ENCODE measurements at regions not wholly inside any gene's neighbourhood (a gene's known extent, or its start where the extent isn't known, plus 50 kb on each side); places are given as distances from the start of the nearest gene placed in this dataset.

DNA sequence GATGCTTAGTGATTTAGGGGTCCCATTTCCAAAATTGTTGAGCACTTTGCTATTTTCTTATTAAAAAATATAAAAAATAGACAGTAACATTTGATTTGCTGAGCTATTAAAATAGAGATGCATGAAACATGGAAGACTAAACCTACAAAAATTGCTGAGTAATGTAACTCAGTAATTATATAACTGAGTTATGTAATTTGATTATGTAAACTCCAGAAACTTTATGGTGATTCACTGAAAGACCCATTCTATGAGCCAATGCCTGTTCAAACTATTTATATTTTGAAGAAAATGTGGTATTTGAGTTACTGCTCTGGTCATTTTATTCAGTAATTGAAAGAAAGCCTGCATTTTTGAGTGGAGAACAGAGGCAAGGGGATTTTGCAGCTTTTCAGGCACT is 1221.5 kb upstream of the ALCAM start:
- no peak for ATAC-seq (ENCODE audit: insufficient read depth, low read depth)
- H3K9me3 ChIP-seq (ENCODE audit: insufficient read depth, low read length, severe bottlenecking): no peaks in the 10 kb centered on the region
- H3K4me1 ChIP-seq (ENCODE audit: insufficient read depth, low read length): no peaks in the 10 kb centered on the region
- H3K79me2 ChIP-seq (ENCODE audit: insufficient read depth, low read length): no peaks in the 10 kb centered on the region
- H3K4me3 ChIP-seq (ENCODE audit: low read depth in 1 of 2, low read length in 2 of 2): no peak overlapping the region
- no peak overlapping the region for H2AFZ ChIP-seq (ENCODE audit: low read depth, low read length)
- H4K20me1 ChIP-seq (ENCODE audit: insufficient read depth, low read length): no peaks in the 10 kb centered on the region
- no peak overlapping the region for H3K27ac ChIP-seq (ENCODE audit: low read length)
- no peak overlapping the region for H3K9ac ChIP-seq (ENCODE audit: low read depth, low read length)
- no peaks in the 10 kb centered on the region for H3K27me3 ChIP-seq (ENCODE audit: insufficient read depth, low read length, poor library complexity)
- no peak overlapping the region for H3K4me2 ChIP-seq (ENCODE audit: insufficient read depth, low read length)
- TF ChIP-seq EZH2 (IDR thresholded peaks at IDR 0.05; ENCODE audit: borderline replicate concordance, low read depth, low read length, severe bottlenecking): no peak
- TF ChIP-seq, protein P1, sequence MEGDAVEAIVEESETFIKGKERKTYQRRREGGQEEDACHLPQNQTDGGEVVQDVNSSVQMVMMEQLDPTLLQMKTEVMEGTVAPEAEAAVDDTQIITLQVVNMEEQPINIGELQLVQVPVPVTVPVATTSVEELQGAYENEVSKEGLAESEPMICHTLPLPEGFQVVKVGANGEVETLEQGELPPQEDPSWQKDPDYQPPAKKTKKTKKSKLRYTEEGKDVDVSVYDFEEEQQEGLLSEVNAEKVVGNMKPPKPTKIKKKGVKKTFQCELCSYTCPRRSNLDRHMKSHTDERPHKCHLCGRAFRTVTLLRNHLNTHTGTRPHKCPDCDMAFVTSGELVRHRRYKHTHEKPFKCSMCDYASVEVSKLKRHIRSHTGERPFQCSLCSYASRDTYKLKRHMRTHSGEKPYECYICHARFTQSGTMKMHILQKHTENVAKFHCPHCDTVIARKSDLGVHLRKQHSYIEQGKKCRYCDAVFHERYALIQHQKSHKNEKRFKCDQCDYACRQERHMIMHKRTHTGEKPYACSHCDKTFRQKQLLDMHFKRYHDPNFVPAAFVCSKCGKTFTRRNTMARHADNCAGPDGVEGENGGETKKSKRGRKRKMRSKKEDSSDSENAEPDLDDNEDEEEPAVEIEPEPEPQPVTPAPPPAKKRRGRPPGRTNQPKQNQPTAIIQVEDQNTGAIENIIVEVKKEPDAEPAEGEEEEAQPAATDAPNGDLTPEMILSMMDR (IDR thresholded peaks at IDR 0.05; ENCODE audit: borderline replicate concordance, extremely low read depth, low read length, poor library complexity, severe bottlenecking): no peak
- no peaks in the 10 kb centered on the region for H3K36me3 ChIP-seq (ENCODE audit: insufficient read depth, low read length)
- DNase-seq: no peak

DNA sequence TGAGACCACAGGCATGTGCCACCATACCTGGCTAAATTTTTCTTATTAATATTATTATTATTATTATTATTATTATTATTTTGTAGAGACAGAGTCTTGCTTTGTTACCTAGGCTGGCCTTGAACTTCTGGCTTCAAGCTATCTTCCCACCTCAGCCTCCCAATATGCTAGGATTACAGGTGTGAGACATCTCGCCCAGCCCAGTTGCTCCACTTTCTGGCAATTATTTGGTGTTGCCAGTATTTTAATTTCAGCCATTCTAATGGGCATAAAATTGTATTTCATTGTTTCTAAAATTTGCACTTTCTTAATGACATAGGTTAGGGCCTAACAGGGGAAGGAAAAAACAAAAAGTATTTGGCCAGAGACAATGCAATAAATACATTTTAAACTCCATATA is 1217.6 kb upstream of the ALCAM start:
- no peak overlapping the region for H3K27ac ChIP-seq (ENCODE audit: low read length)
- no peak overlapping the region for H2AFZ ChIP-seq (ENCODE audit: low read depth, low read length)
- no peaks in the 10 kb centered on the region for H3K79me2 ChIP-seq (ENCODE audit: insufficient read depth, low read length)
- DNase-seq (no peak), ATAC-seq (ENCODE audit: insufficient read depth, low read depth) (no peak)
- TF ChIP-seq, protein P1 (IDR thresholded peaks at IDR 0.05; ENCODE audit: borderline replicate concordance, extremely low read depth, low read length, poor library complexity, severe bottlenecking): no peak
- TF ChIP-seq EZH2 (IDR thresholded peaks at IDR 0.05; ENCODE audit: borderline replicate concordance, low read depth, low read length, severe bottlenecking): no peak
- no peak overlapping the region for H3K4me2 ChIP-seq (ENCODE audit: insufficient read depth, low read length)
- H3K4me1 ChIP-seq (ENCODE audit: insufficient read depth, low read length): no peaks in the 10 kb centered on the region
- H4K20me1 ChIP-seq (ENCODE audit: insufficient read depth, low read length): no peaks in the 10 kb centered on the region
- no peaks in the 10 kb centered on the region for H3K9me3 ChIP-seq (ENCODE audit: insufficient read depth, low read length, severe bottlenecking)
- H3K4me3 ChIP-seq (ENCODE audit: low read depth in 1 of 2, low read length in 2 of 2): no peak overlapping the region
- H3K36me3 ChIP-seq (ENCODE audit: insufficient read depth, low read length): no peaks in the 10 kb centered on the region
- no peak overlapping the region for H3K9ac ChIP-seq (ENCODE audit: low read depth, low read length)
- H3K27me3 ChIP-seq (ENCODE audit: insufficient read depth, low read length, poor library complexity): no peaks in the 10 kb centered on the region

DNA sequence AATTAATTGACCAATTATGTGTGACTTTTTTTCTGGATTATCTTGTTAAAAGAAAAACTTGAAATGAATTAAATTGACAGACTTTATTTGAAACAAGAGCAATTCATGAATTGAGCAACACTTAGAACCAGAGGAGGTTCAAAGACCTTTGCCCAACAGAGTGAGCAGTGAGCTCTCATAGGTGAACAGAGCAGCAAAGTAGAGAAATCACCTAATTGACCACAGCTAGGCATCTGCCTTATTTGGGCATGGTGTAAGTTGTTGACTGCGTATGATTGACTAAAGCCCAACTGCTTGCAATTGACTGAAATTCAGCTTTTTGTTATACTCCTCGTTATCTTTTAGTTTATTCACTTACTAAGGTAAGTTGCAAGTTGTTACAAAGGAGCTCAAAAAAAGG is 1216.0 kb upstream of the ALCAM start:
- Histone ChIP-seq H3K27me3 (ENCODE audit: insufficient read depth, low read length, poor library complexity) (no peaks in the 10 kb centered on the region), H3K4me3 (ENCODE audit: low read depth in 1 of 2, low read length in 2 of 2) (no peak overlapping the region), H3K4me1 (ENCODE audit: insufficient read depth, low read length) (no peaks in the 10 kb centered on the region), H3K9ac (ENCODE audit: low read depth, low read length) (no peak overlapping the region), H3K79me2 (ENCODE audit: insufficient read depth, low read length) (no peaks in the 10 kb centered on the region), H4K20me1 (ENCODE audit: insufficient read depth, low read length) (no peaks in the 10 kb centered on the region), H3K9me3 (ENCODE audit: insufficient read depth, low read length, severe bottlenecking) (no peaks in the 10 kb centered on the region), H2AFZ (ENCODE audit: low read depth, low read length) (no peak overlapping the region), H3K4me2 (ENCODE audit: insufficient read depth, low read length) (no peak overlapping the region), H3K36me3 (ENCODE audit: insufficient read depth, low read length) (no peaks in the 10 kb centered on the region), H3K27ac (ENCODE audit: low read length) (no peak overlapping the region)
- DNase-seq: no peak
- TF ChIP-seq, protein P1 (IDR thresholded peaks at IDR 0.05; ENCODE audit: borderline replicate concordance, extremely low read depth, low read length, poor library complexity, severe bottlenecking): no peak
- TF ChIP-seq EZH2 (IDR thresholded peaks at IDR 0.05; ENCODE audit: borderline replicate concordance, low read depth, low read length, severe bottlenecking): no peak
- no peak for ATAC-seq (ENCODE audit: insufficient read depth, low read depth)

DNA sequence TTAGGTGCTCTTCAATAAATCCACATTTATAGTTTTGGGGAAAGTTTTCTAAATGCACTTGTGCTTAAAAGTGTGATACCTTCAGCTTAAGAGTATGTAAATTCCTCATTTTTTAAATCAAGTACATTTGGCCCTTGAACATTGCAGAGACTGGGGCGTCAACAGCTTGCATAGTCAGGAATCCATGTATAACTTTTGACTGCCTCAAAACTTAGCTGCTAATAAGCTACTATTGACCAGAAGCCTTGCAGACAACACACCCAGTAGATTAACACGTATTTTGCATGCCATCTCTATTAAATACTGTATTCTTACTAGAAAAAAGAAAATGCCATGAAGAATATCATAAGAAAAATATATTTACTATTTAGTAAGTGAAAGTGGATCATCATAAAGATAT is 1211.8 kb upstream of the ALCAM start:
- Histone ChIP-seq H3K27ac (ENCODE audit: low read length) (no peak overlapping the region), H3K4me1 (ENCODE audit: insufficient read depth, low read length) (no peaks in the 10 kb centered on the region), H2AFZ (ENCODE audit: low read depth, low read length) (no peak overlapping the region), H3K4me3 (ENCODE audit: low read depth in 1 of 2, low read length in 2 of 2) (no peak overlapping the region), H3K9me3 (ENCODE audit: insufficient read depth, low read length, severe bottlenecking) (no peaks in the 10 kb centered on the region), H3K36me3 (ENCODE audit: insufficient read depth, low read length) (no peaks in the 10 kb centered on the region), H3K27me3 (ENCODE audit: insufficient read depth, low read length, poor library complexity) (no peaks in the 10 kb centered on the region), H3K79me2 (ENCODE audit: insufficient read depth, low read length) (no peaks in the 10 kb centered on the region), H3K9ac (ENCODE audit: low read depth, low read length) (no peak overlapping the region), H4K20me1 (ENCODE audit: insufficient read depth, low read length) (no peaks in the 10 kb centered on the region), H3K4me2 (ENCODE audit: insufficient read depth, low read length) (no peak overlapping the region)
- ATAC-seq (ENCODE audit: insufficient read depth, low read depth): no peak
- TF ChIP-seq, protein P1 (IDR thresholded peaks at IDR 0.05; ENCODE audit: borderline replicate concordance, extremely low read depth, low read length, poor library complexity, severe bottlenecking): no peak
- no peak for TF ChIP-seq EZH2 (IDR thresholded peaks at IDR 0.05; ENCODE audit: borderline replicate concordance, low read depth, low read length, severe bottlenecking)
- no peak for DNase-seq
